ENCODE measurements at regions not wholly inside any gene's neighbourhood (a gene's known extent, or its start where the extent isn't known, plus 50 kb on each side); places are given as distances from the start of the nearest gene placed in this dataset.

GRCh38 chr2:133723133-133723532 lies 154.9 kb upstream of the NCKAP5 start:
- no peaks in the 10 kb centered on the region for H4K20me1 ChIP-seq (ENCODE audit: insufficient read depth, low read length)

GRCh38 chr2:133726973-133727372 lies 158.7 kb upstream of the NCKAP5 start:
- H3K27ac ChIP-seq (ENCODE audit: low read depth, low read length, poor library complexity, severe bottlenecking) = no peak overlapping the region
- H2AFZ ChIP-seq (ENCODE audit: low read length) = no peak overlapping the region
- TF ChIP-seq EZH2 (IDR thresholded peaks at IDR 0.05; ENCODE audit: borderline replicate concordance, low read length) = no peak
- no peak for TF ChIP-seq CTCF (IDR thresholded peaks at IDR 0.05; ENCODE audit: low read length)
- no peaks in the 10 kb centered on the region for H3F3A ChIP-seq (ENCODE audit: insufficient read depth, low read length)
- H3K4me1 ChIP-seq (ENCODE audit: insufficient read depth, low read length, severe bottlenecking) = no peaks in the 10 kb centered on the region
- H3K9me2 ChIP-seq (ENCODE audit: low read depth, low read length) = no peaks in the 10 kb centered on the region
- no peaks in the 10 kb centered on the region for H4K20me1 ChIP-seq (ENCODE audit: insufficient read depth, low read length)
- H3K4me2 ChIP-seq (ENCODE audit: low read length) = no peak overlapping the region
- no peak overlapping the region for H3K4me3 ChIP-seq (ENCODE audit: low read depth, low read length, poor library complexity, severe bottlenecking)
- H3K79me2 ChIP-seq (ENCODE audit: insufficient read depth, low read length) = no peaks in the 10 kb centered on the region
- no peaks in the 10 kb centered on the region for H3K36me3 ChIP-seq (ENCODE audit: insufficient read depth, low read length)
- H3K27me3 ChIP-seq (ENCODE audit: insufficient read depth, low read length) = no peaks in the 10 kb centered on the region
- H3K9ac ChIP-seq (ENCODE audit: low read length) = no peak overlapping the region
- no peaks in the 10 kb centered on the region for H3K9me3 ChIP-seq (ENCODE audit: low read length)

More at GRCh38 chr2:133723133-133723532, 154.9 kb upstream of the NCKAP5 start:
- Histone ChIP-seq H3K9ac (ENCODE audit: low read length) (no peak overlapping the region), H3K9me3 (ENCODE audit: low read length) (no peaks in the 10 kb centered on the region), H3K9me2 (ENCODE audit: low read depth, low read length) (no peaks in the 10 kb centered on the region), H2AFZ (ENCODE audit: low read length) (no peak overlapping the region), H3K79me2 (ENCODE audit: insufficient read depth, low read length) (no peaks in the 10 kb centered on the region), H3K27ac (ENCODE audit: low read depth, low read length, poor library complexity, severe bottlenecking) (no peak overlapping the region), H3F3A (ENCODE audit: insufficient read depth, low read length) (no peaks in the 10 kb centered on the region), H3K4me3 (ENCODE audit: low read depth, low read length, poor library complexity, severe bottlenecking) (no peak overlapping the region), H3K27me3 (ENCODE audit: insufficient read depth, low read length) (no peaks in the 10 kb centered on the region), H3K4me1 (ENCODE audit: insufficient read depth, low read length, severe bottlenecking) (no peaks in the 10 kb centered on the region), H3K36me3 (ENCODE audit: insufficient read depth, low read length) (no peaks in the 10 kb centered on the region), H3K4me2 (ENCODE audit: low read length) (no peak overlapping the region)
- no peak for TF ChIP-seq EZH2 (IDR thresholded peaks at IDR 0.05; ENCODE audit: borderline replicate concordance, low read length)
- no peak for TF ChIP-seq CTCF (IDR thresholded peaks at IDR 0.05; ENCODE audit: low read length)

GRCh38 chr2:133732059-133732458 lies 163.8 kb upstream of the NCKAP5 start:
- H3K27ac ChIP-seq (ENCODE audit: low read depth, low read length, poor library complexity, severe bottlenecking) = no peak overlapping the region
- no peaks in the 10 kb centered on the region; the same call in 1 of the 2 replicates for H3K27me3 ChIP-seq (ENCODE audit: insufficient read depth, low read length)
- no peak for TF ChIP-seq CTCF (IDR thresholded peaks at IDR 0.05; ENCODE audit: low read length)
- TF ChIP-seq EZH2 (IDR thresholded peaks at IDR 0.05; ENCODE audit: borderline replicate concordance, low read length) = no peak
- H3K9me3 ChIP-seq (ENCODE audit: low read length) = no peaks in the 10 kb centered on the region
- H3K9me2 ChIP-seq (ENCODE audit: low read depth, low read length) = no peaks in the 10 kb centered on the region
- no peaks in the 10 kb centered on the region for H3F3A ChIP-seq (ENCODE audit: insufficient read depth, low read length)
- no peak overlapping the region for H3K4me2 ChIP-seq (ENCODE audit: low read length)
- H3K79me2 ChIP-seq (ENCODE audit: insufficient read depth, low read length) = no peaks in the 10 kb centered on the region
- H3K36me3 ChIP-seq (ENCODE audit: insufficient read depth, low read length) = no peaks in the 10 kb centered on the region
- H3K4me3 ChIP-seq (ENCODE audit: low read depth, low read length, poor library complexity, severe bottlenecking) = no peak overlapping the region
- H3K4me1 ChIP-seq (ENCODE audit: insufficient read depth, low read length, severe bottlenecking) = no peaks in the 10 kb centered on the region
- no peak overlapping the region for H2AFZ ChIP-seq (ENCODE audit: low read length)
- H4K20me1 ChIP-seq (ENCODE audit: insufficient read depth, low read length) = no peaks in the 10 kb centered on the region
- no peak overlapping the region for H3K9ac ChIP-seq (ENCODE audit: low read length)
